GM12878 (cell line): ENCODE measurements at regions not wholly inside any gene's neighbourhood (a gene's known extent, or its start where the extent isn't known, plus 50 kb on each side); places are given as distances from the start of the nearest gene placed in this dataset.

Experiments
- ATAC-seq: fragments of 200-7000 bp; cut with Tn5 transposase; 3 replicates; pipeline ENCODE4 v1.9.1; 2020; ENCODE audit warnings: mild to moderate bottlenecking, moderate library complexity
- BruUV-seq: library from RNA; stranded (reverse); fragments of 400-500 nt; replicated peaks from 2 replicates; lab custom pipeline; 2021; lab: Mats Ljungman, UMichigan
- CTCF ChIA-PET: fragments of 300-600 bp; sonication (Branson Sonifier 250); formaldehyde crosslinking; extraction: SDS; loops from one replicate; lab custom pipeline; 2021; ENCODE audit warnings: inconsistent platforms; lab: Yijun Ruan, JAX
- POLR2A ChIA-PET: fragments of 350-600 bp; formaldehyde crosslinking; extraction: SDS; loops from one replicate; lab custom pipeline; 2021; ENCODE audit warnings: inconsistent platforms; lab: Charles Lee
- RAD21 ChIA-PET: fragments of 300-600 bp; sonication (Branson Sonifier 250); formaldehyde crosslinking; loops from one replicate; lab custom pipeline; 2023; ENCODE audit warnings: antibody characterized with exemption; ENCODE audit not compliant: unreplicated experiment; lab: Charles Lee
- SMC1A ChIA-PET: fragments of 300-600 bp; sonication (Branson Sonifier 250); formaldehyde crosslinking; loops from one replicate; lab custom pipeline; 2023; ENCODE audit not compliant: unreplicated experiment, uncharacterized antibody; lab: Charles Lee
- DNase-seq: peaks from one replicate; pipeline ENCODE4 v3.0.0-alpha.2; 2011; ENCODE audit warnings: low read depth, low spot score
- FAIRE-seq: peaks from 3 replicates; lab custom pipeline; 2011; peaks lifted over from hg19 to GRCh38; lab: Jason Lieb, UNC
- H2AFZ ChIP-seq: 2 replicates; pipeline ENCODE4 v1.6.0; 2011; ENCODE audit warnings: low read depth, low read length, control low read depth; ENCODE audit not compliant: control insufficient read depth
- H3K27ac ChIP-seq: 2 replicates; pipeline ENCODE4 v1.5.1; 2011; ENCODE audit warnings: control low read depth; ENCODE audit not compliant: control insufficient read depth, insufficient read depth
- H3K27me3 ChIP-seq, 2 experiments: replicated peaks in 1 of 2; 2 replicates each; pipeline versions ENCODE4 v1.6.0 to v1.6.1; 2011; ENCODE audit warnings: low read length in 1 of 2; ENCODE audit not compliant: control insufficient read depth in 2 of 2, insufficient read depth in 2 of 2
- H3K36me3 ChIP-seq, 2 experiments: 2 replicates each; pipeline ENCODE4 v1.5.1; 2011; ENCODE audit warnings: low read length in 1 of 2; ENCODE audit not compliant: control insufficient read depth in 2 of 2, insufficient read depth in 2 of 2
- H3K4me1 ChIP-seq: 2 replicates; pipeline ENCODE4 v1.6.1; 2011; ENCODE audit warnings: mild to moderate bottlenecking, low read length, moderate library complexity, mixed read lengths; ENCODE audit not compliant: control insufficient read depth, insufficient read depth
- H3K4me2 ChIP-seq: 2 replicates; pipeline ENCODE4 v1.6.0; 2011; ENCODE audit warnings: control low read depth; ENCODE audit not compliant: control insufficient read depth, insufficient read depth
- H3K4me3 ChIP-seq: fragments of 200-600 bp; sonication (generic); 2 replicates; pipeline ENCODE4 v1.5.1; 2016
- H3K79me2 ChIP-seq: 2 replicates; pipeline ENCODE4 v1.6.0; 2011; ENCODE audit warnings: low read length; ENCODE audit not compliant: control insufficient read depth, insufficient read depth
- H3K9ac ChIP-seq: 2 replicates; pipeline ENCODE4 v1.8.0; 2011; ENCODE audit warnings: low read length, control low read depth, mixed read lengths; ENCODE audit not compliant: control insufficient read depth, insufficient read depth
- H3K9me3 ChIP-seq: replicated peaks from 3 replicates; pipeline ENCODE4 v1.5.1; 2011; ENCODE audit warnings: mild to moderate bottlenecking, low read length; ENCODE audit not compliant: control insufficient read depth, insufficient read depth
- H4K20me1 ChIP-seq: 2 replicates; pipeline ENCODE4 v1.6.0; 2011; ENCODE audit not compliant: control insufficient read depth, insufficient read depth
- BCL3 ChIP-seq: IDR thresholded peaks from 2 replicates; pipeline ENCODE4 v1.6.1; 2011; ENCODE audit warnings: borderline replicate concordance, low read depth, mild to moderate bottlenecking, moderate library complexity, low read length; ENCODE audit not compliant: insufficient read depth, poor library complexity, severe bottlenecking
- BHLHE40 ChIP-seq, 2 experiments: fragments of 450-650 bp in 1 of 2; IDR thresholded peaks; 2 replicates each; pipeline ENCODE4 v1.6.1; 2011 to 2017; ENCODE audit warnings: low read depth in 2 of 2, borderline replicate concordance in 1 of 2, improper control_type of control experiment in 1 of 2, low read length in 1 of 2, mild to moderate bottlenecking in 1 of 2
- CEBPB ChIP-seq, 2 experiments: fragments of 150-350 bp in 1 of 2; IDR thresholded peaks; 2 replicates each; pipeline ENCODE4 v1.6.1; 2012 to 2014; ENCODE audit warnings: low read depth in 2 of 2, low read length in 2 of 2, borderline replicate concordance in 1 of 2, inconsistent platforms in 1 of 2
- EED ChIP-seq: sonication (generic); IDR thresholded peaks from 2 replicates; pipeline ENCODE4 v1.6.1; 2016; ENCODE audit warnings: antibody characterized with exemption, low read depth
- ETV6 ChIP-seq, 2 experiments: fragments of 450-650 bp in 1 of 2; IDR thresholded peaks in 1 of 2; conservative IDR thresholded peaks in 1 of 2; 2 replicates each; pipeline ENCODE4 v1.6.1; 2014; ENCODE audit warnings: antibody characterized with exemption in 1 of 2, borderline replicate concordance in 1 of 2, low read depth in 1 of 2, mild to moderate bottlenecking in 1 of 2, moderate library complexity in 1 of 2
- FOXK2 ChIP-seq: fragments of 450-650 bp; IDR thresholded peaks from 2 replicates; pipeline ENCODE4 v1.6.1; 2017; ENCODE audit warnings: mild to moderate bottlenecking, moderate library complexity
- MTA2 ChIP-seq: fragments of 450-650 bp; IDR thresholded peaks from 2 replicates; pipeline ENCODE4 v1.6.1; 2016; ENCODE audit warnings: low read depth, mild to moderate bottlenecking, moderate library complexity
- NR2F1 ChIP-seq: fragments of 450-650 bp; conservative IDR thresholded peaks from 2 replicates; pipeline ENCODE4 v1.6.1; 2017; ENCODE audit warnings: mild to moderate bottlenecking
- PAX8 ChIP-seq: fragments of 450-650 bp; IDR thresholded peaks from 2 replicates; pipeline ENCODE4 v1.6.1; 2017; ENCODE audit warnings: mild to moderate bottlenecking, moderate library complexity
- POLR2AphosphoS2 ChIP-seq: IDR thresholded peaks from 2 replicates; pipeline ENCODE4 v1.6.1; 2011; ENCODE audit warnings: low read depth, mild to moderate bottlenecking, low read length, improper control_type of control experiment, moderate library complexity
- RAD21 ChIP-seq: IDR thresholded peaks from 2 replicates; pipeline ENCODE4 v1.6.1; 2011; ENCODE audit warnings: mild to moderate bottlenecking, low read depth, low read length, moderate library complexity; ENCODE audit not compliant: insufficient read depth
- RBBP5 ChIP-seq: fragments of 200-600 bp; sonication (generic); conservative IDR thresholded peaks from 2 replicates; pipeline ENCODE4 v1.6.1; 2016
- SKIL ChIP-seq: fragments of 450-650 bp; IDR thresholded peaks from 2 replicates; pipeline ENCODE4 v1.6.1; 2017; ENCODE audit warnings: mild to moderate bottlenecking, low read depth, inconsistent platforms; ENCODE audit not compliant: poor library complexity, severe bottlenecking
- SRF ChIP-seq, 2 experiments: IDR thresholded peaks; 2 replicates each; pipeline ENCODE4 v1.6.1; 2011; ENCODE audit warnings: low read depth in 2 of 2, low read length in 2 of 2, mild to moderate bottlenecking in 1 of 2, moderate library complexity in 1 of 2
- SUZ12 ChIP-seq: fragments of 200-600 bp; sonication (generic); IDR thresholded peaks from one replicate; pipeline ENCODE4 v1.6.1; 2018; ENCODE audit warnings: antibody characterized with exemption, mild to moderate bottlenecking; ENCODE audit not compliant: unreplicated experiment
- USF1 ChIP-seq: IDR thresholded peaks from 2 replicates; pipeline ENCODE4 v1.6.1; 2011; ENCODE audit warnings: borderline replicate concordance, low read depth, mild to moderate bottlenecking, moderate library complexity, mixed read lengths, low read length; ENCODE audit not compliant: insufficient read depth; ENCODE audit errors: extremely low read length
- USF2 ChIP-seq: IDR thresholded peaks from 2 replicates; pipeline ENCODE4 v1.6.1; 2011; ENCODE audit warnings: low read depth, low read length, improper control_type of control experiment, borderline replicate concordance
- ZSCAN29 ChIP-seq: fragments of 450-650 bp; IDR thresholded peaks from 2 replicates; pipeline ENCODE4 v1.6.1; 2017; ENCODE audit warnings: mild to moderate bottlenecking, moderate library complexity
- ZZZ3 ChIP-seq: IDR thresholded peaks from 2 replicates; pipeline ENCODE4 v1.6.1; 2011; ENCODE audit warnings: low read depth; ENCODE audit not compliant: control insufficient read depth, insufficient read length
- WGBS: methylation state at CpG from one replicate; pipeline ENCODE4 v1.1.6; 2016; ENCODE audit warnings: low lambda C conversion rate; ENCODE audit not compliant: insufficient replicate concordance, insufficient coverage; ENCODE audit errors: missing lambda C conversion rate; 5-methylcytosine and 5-hydroxymethylcytosine counted together
- in situ Hi-C: fragments of 300-500 bp; cut with MboI; formaldehyde crosslinking; loops from 9 replicates; pipeline ENCODE4 v1.14.3; 2018; ENCODE audit warnings: mixed read lengths
- intact Hi-C: fragments of 100-400 bp; cut with micrococcal nuclease; formaldehyde crosslinking; loops from one replicate; pipeline ENCODE4 v1.14.2; 2022; ENCODE audit not compliant: unreplicated experiment

GRCh38 chr4:171266671-171267070 is 546.5 kb upstream of the GALNTL6 start:
- no peak overlapping the region for H3K4me2 ChIP-seq
- no peak for TF ChIP-seq EED
- no peak for TF ChIP-seq MTA2
- no peak for TF ChIP-seq USF2
- no peak for TF ChIP-seq ZZZ3
- no peak for TF ChIP-seq NR2F1
- no peak for TF ChIP-seq ZSCAN29
- TF ChIP-seq SRF (IDR thresholded peaks at IDR 0.05; ENCODE audit: low read depth in 2 of 2, low read length in 2 of 2) = no peak
- TF ChIP-seq USF1 = no peak
- no peak for TF ChIP-seq RAD21
- TF ChIP-seq BHLHE40 (IDR thresholded peaks at IDR 0.05; ENCODE audit: borderline replicate concordance in 1 of 2, low read depth in 2 of 2, low read length in 1 of 2) = no peak
- no peak for TF ChIP-seq FOXK2
- TF ChIP-seq SUZ12 = no peak
- no peak for TF ChIP-seq PAX8
- no peak for TF ChIP-seq BCL3
- TF ChIP-seq POLR2AphosphoS2 = no peak
- no peak for TF ChIP-seq CEBPB (IDR thresholded peaks at IDR 0.05; ENCODE audit: borderline replicate concordance in 1 of 2, low read depth in 2 of 2, low read length in 2 of 2)
- TF ChIP-seq ETV6 (conservative IDR thresholded peaks at IDR 0.05 in 1 of 2, IDR thresholded peaks at IDR 0.05 in 1 of 2; ENCODE audit: borderline replicate concordance in 1 of 2, low read depth in 1 of 2) = no peak
- TF ChIP-seq SKIL = no peak
- TF ChIP-seq RBBP5 = no peak
- no peaks in the 10 kb centered on the region for H3K9me3 ChIP-seq
- H3K4me1 ChIP-seq = no peaks in the 10 kb centered on the region
- in situ Hi-C loops (no loop called here), intact Hi-C loops (no loop called here)
- FAIRE-seq = no peak
- DNase-seq = no peak
- H2AFZ ChIP-seq = no peak overlapping the region
- RAD21 ChIA-PET = no interaction called here
- no peaks in the 10 kb centered on the region for H3K79me2 ChIP-seq
- H3K9ac ChIP-seq = no peak overlapping the region
- BruUV-seq = no TSS peak
- SMC1A ChIA-PET = no interaction called here
- no peaks in the 10 kb centered on the region for H3K36me3 ChIP-seq
- H4K20me1 ChIP-seq = no peaks in the 10 kb centered on the region
- H3K4me3 ChIP-seq = no peak overlapping the region
- ATAC-seq = peak; percentile 23; the same call in 2 of the 3 replicates
- 24% methylated on average over 6 of the region's 6 CpGs for WGBS
- POLR2A ChIA-PET = interaction anchor here (0.5 kb wide), 1 partner anchor 95 kb away, joined by 3 read pairs; no protein-coding TSS in a partner anchor
- CTCF ChIA-PET = no interaction called here
- no peak overlapping the region for H3K27ac ChIP-seq
- no peaks in the 10 kb centered on the region for H3K27me3 ChIP-seq
